ENCODE measurements at regions not wholly inside any gene's neighbourhood (a gene's known extent, or its start where the extent isn't known, plus 50 kb on each side); places are given as distances from the start of the nearest gene placed in this dataset.

- no peak for TF ChIP-seq CTCF (IDR thresholded peaks at IDR 0.05; ENCODE audit: extremely low read depth, insufficient read depth, missing control alignments)
- in situ Hi-C loops (cut with MboI; ENCODE audit: low pct_unique_long_range_greater_than_20kb, low sequenced_read_pairs, unreplicated experiment), result no loop called here
- no peak for DNase-seq (ENCODE audit: low spot score)
Observed at GRCh38 chr5:147055089-147055826, 176.7 kb upstream of the PPP2R2B start.

- in situ Hi-C loops (cut with MboI; ENCODE audit: low pct_unique_long_range_greater_than_20kb, low sequenced_read_pairs, unreplicated experiment), result no loop called here
- no peak for TF ChIP-seq CTCF (IDR thresholded peaks at IDR 0.05; ENCODE audit: extremely low read depth, insufficient read depth, missing control alignments)
- DNase-seq (ENCODE audit: low spot score), result no peak
Observed at GRCh38 chr5:147055850-147056566, 177.5 kb upstream of the PPP2R2B start.

- no peak for TF ChIP-seq CTCF (IDR thresholded peaks at IDR 0.05; ENCODE audit: extremely low read depth, insufficient read depth, missing control alignments)
- no peak for DNase-seq (ENCODE audit: low spot score)
- in situ Hi-C loops (cut with MboI; ENCODE audit: low pct_unique_long_range_greater_than_20kb, low sequenced_read_pairs, unreplicated experiment), result no loop called here
Observed at GRCh38 chr5:147057051-147057450, 177.8 kb upstream of the STK32A start.

- no peak for TF ChIP-seq CTCF (IDR thresholded peaks at IDR 0.05; ENCODE audit: extremely low read depth, insufficient read depth, missing control alignments)
- in situ Hi-C loops (cut with MboI; ENCODE audit: low pct_unique_long_range_greater_than_20kb, low sequenced_read_pairs, unreplicated experiment), result no loop called here
- no peak for DNase-seq (ENCODE audit: low spot score)
Observed at GRCh38 chr5:147061431-147061830, 173.4 kb upstream of the STK32A start.

GRCh38 chr5:147062427-147062826, 172.4 kb upstream of the STK32A start:
- in situ Hi-C loops (cut with MboI; ENCODE audit: low pct_unique_long_range_greater_than_20kb, low sequenced_read_pairs, unreplicated experiment), result no loop called here
- TF ChIP-seq CTCF (IDR thresholded peaks at IDR 0.05; ENCODE audit: extremely low read depth, insufficient read depth, missing control alignments), result no peak
- no peak for DNase-seq (ENCODE audit: low spot score)

- in situ Hi-C loops (cut with MboI; ENCODE audit: low pct_unique_long_range_greater_than_20kb, low sequenced_read_pairs, unreplicated experiment), result no loop called here
- DNase-seq (ENCODE audit: low spot score), result no peak
- no peak for TF ChIP-seq CTCF (IDR thresholded peaks at IDR 0.05; ENCODE audit: extremely low read depth, insufficient read depth, missing control alignments)
Observed at GRCh38 chr5:147063943-147064342, 170.9 kb upstream of the STK32A start.
